Muscle of leg (tissue), 3 donors: ENCODE measurements at regions not wholly inside any gene's neighbourhood (a gene's known extent, or its start where the extent isn't known, plus 50 kb on each side); places are given as distances from the start of the nearest gene placed in this dataset.

Source experiments
- DNase-seq: peaks from one replicate; pipeline ENCODE4 v3.0.0; 2013
- H3K27ac ChIP-seq: one replicate; pipeline ENCODE4 v1.5.1; 2013; ENCODE audit warnings: mild to moderate bottlenecking, low read length, control low read depth
- H3K27me3 ChIP-seq: one replicate; pipeline ENCODE4 v1.6.1; 2013; ENCODE audit warnings: low read length; ENCODE audit not compliant: control insufficient read depth, insufficient read depth
- H3K36me3 ChIP-seq: one replicate; pipeline ENCODE4 v1.6.1; 2013; ENCODE audit warnings: low read length; ENCODE audit not compliant: control insufficient read depth, insufficient read depth
- H3K4me1 ChIP-seq: one replicate; pipeline ENCODE4 v1.6.1; 2013; ENCODE audit warnings: low read length; ENCODE audit not compliant: control insufficient read depth, insufficient read depth
- H3K4me3 ChIP-seq: one replicate; pipeline ENCODE4 v1.5.1; 2013; ENCODE audit warnings: low read length, control low read depth
- H3K9me3 ChIP-seq: replicated peaks from 2 replicates; pipeline ENCODE4 v1.6.1; 2013; ENCODE audit warnings: low read depth, low read length; ENCODE audit not compliant: control insufficient read depth
- WGBS: methylation state at CpG from one replicate; pipeline ENCODE4 v1.1.5; 2013; ENCODE audit warnings: missing lambda C conversion rate; ENCODE audit not compliant: insufficient coverage; 5-methylcytosine and 5-hydroxymethylcytosine counted together

DNA sequence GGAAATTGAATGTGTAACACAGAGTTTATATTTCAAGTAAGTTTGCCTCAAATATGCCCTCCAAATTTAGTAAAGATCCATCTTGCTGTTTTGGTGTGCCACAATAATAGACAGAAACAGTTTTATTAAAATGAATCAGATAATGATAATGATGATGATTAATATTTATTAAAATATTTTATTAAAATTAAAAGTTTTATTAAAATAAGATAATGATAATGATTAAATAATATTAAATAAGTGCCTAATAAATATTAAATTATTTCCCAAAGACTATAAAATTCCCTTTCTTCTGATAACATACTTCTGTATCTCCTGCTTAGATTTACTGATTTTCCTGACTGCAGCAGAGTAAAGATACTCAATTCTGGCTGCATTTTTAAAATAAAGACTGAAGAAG, 134.5 kb downstream of the PRDM13 start:
- Histone ChIP-seq H3K27me3 (peaks cover 4% of the 10 kb centered on the region), H3K4me1 (peaks cover 3% of the 10 kb centered on the region), H3K27ac (no peak overlapping the region), H3K36me3 (no peaks in the 10 kb centered on the region), H3K4me3 (no peak overlapping the region), H3K9me3 (no peaks in the 10 kb centered on the region)
- DNase-seq, result no peak

DNA sequence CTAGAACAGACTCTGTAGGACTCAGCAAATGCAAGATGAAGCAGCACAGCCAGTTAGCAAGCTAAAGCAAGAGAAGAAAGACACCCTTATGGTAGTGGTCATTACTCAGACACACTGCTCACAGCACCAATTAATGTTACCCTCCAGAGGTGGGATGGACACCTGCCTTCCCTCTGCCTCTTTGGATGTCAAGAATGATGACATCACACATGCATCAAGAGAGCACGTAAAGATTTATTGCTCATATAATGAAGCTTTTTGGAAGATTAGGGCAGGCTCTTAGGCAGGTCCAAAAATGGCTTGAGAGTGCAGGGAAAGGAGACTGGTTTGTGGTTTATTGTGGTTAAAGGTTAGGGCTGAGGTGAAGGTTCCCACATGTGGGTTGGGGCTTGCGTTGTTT, 137.0 kb downstream of the PRDM13 start:
- 50% methylated on average over 1 of the region's 2 CpGs for WGBS
- Histone ChIP-seq H3K36me3 (no peaks in the 10 kb centered on the region), H3K9me3 (no peaks in the 10 kb centered on the region), H3K4me1 (peaks cover 3% of the 10 kb centered on the region), H3K27me3 (peaks cover 2% of the 10 kb centered on the region), H3K27ac (no peak overlapping the region), H3K4me3 (no peak overlapping the region)
- no peak for DNase-seq

DNA sequence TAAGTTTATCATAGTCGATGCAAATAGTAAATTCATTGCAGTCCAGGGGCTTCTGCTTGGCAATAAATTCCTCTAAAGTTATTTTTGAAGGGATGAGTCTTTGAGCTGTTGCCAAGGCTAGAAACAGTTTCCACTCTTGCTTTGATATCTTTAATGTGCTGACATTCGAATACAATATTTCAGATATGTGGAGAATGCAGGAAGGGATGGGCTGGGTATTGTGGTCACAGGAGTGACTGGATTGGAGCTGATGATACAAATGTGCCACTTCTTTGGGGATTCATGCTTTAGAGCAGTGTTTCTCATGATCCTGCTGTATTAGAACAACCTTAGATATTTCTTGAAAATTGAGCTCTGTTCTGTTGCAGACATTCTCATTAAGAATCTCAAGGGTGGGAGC, 139.0 kb downstream of the PRDM13 start:
- H3K4me3 ChIP-seq, result no peak overlapping the region
- no peak overlapping the region for H3K27ac ChIP-seq
- 70% methylated on average over 2 of the region's 2 CpGs for WGBS
- H3K36me3 ChIP-seq, result no peaks in the 10 kb centered on the region
- H3K9me3 ChIP-seq, result no peaks in the 10 kb centered on the region
- DNase-seq, result no peak
- H3K27me3 ChIP-seq, result peaks cover 2% of the 10 kb centered on the region
- no peaks in the 10 kb centered on the region for H3K4me1 ChIP-seq

DNA sequence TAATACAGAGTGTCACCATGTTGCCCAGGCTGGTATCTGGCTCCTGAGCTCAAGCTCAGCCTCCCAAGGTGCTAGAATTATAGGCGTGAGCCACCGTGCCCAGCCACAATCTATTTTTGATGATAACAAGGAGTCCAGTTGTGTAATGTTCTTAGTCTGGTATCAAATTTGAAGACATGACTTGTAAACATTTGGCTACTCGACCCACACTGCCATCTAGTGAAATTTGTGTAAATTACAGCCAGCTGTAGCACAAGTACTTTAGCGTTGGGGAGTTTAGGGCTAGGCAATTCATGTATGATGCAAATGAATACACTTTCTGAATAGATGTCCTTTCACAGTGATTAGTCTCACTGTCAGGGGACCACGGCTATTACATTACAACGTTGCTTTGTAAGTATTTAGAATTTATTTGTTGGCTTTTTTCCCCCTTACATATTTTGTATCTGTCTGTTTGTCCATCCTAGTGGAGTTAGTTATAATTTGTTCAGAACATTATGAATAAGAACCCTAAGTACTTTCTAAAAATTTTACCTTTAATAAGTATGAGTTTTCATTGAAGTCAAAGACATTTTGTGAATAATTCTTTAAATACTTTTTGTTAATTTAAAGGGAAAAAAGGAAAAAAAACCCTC, 139.7 kb downstream of the PRDM13 start:
- Histone ChIP-seq H3K36me3 (no peaks in the 10 kb centered on the region), H3K4me3 (no peak overlapping the region), H3K27ac (no peak overlapping the region), H3K27me3 (peaks cover 2% of the 10 kb centered on the region), H3K4me1 (no peaks in the 10 kb centered on the region), H3K9me3 (no peaks in the 10 kb centered on the region)
- DNase-seq, result peak; percentile 74
- WGBS, result 0% methylated on average over 2 of the region's 6 CpGs

DNA sequence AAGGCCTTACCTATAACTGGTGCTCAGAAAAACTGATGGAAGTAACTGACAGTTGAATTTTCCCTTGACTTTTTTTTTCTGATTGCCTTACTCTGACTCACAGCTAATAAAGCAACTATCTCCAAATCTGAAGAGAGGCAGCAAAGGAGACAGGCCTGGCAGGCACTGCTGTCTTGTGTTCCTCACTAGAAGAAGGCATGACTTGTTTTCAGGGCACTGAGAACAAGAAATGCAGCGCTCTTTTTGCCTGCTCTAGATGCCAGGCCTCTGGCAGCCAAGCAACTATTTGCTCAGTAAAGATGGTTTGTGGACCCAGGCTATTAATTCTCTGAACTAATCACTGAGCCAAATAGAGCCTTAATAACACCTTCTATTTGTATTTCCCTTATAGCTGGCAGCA, 155.1 kb downstream of the PRDM13 start:
- no peaks in the 10 kb centered on the region for H3K9me3 ChIP-seq
- DNase-seq, result no peak
- no peak overlapping the region for H3K4me3 ChIP-seq
- H3K27ac ChIP-seq, result no peak overlapping the region
- no peaks in the 10 kb centered on the region for H3K27me3 ChIP-seq
- no peaks in the 10 kb centered on the region for H3K4me1 ChIP-seq
- no peaks in the 10 kb centered on the region for H3K36me3 ChIP-seq
- WGBS, result no CpG with 5 or more reads among the region's 1 CpG

DNA sequence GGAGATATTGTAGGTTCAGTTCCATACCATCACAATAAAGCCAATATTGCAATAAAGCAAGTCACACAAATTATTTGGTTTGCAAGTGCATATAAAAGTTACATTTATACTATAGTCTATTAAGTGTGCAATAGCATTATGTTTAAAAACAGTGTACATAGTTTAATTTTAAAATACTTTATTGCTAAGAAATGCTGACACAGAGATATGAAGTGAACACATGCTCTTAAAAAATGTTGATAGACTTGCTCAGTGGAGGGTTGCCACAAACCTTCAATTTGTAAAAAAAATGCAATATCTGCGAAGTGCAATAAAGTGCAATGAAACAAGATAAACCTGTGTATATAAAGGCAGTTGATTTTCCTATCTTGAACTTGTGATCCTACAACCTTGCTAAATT, 161.5 kb downstream of the PRDM13 start:
- Histone ChIP-seq H3K27me3 (no peaks in the 10 kb centered on the region), H3K9me3 (no peaks in the 10 kb centered on the region), H3K4me1 (no peaks in the 10 kb centered on the region), H3K27ac (no peak overlapping the region), H3K4me3 (no peak overlapping the region), H3K36me3 (no peaks in the 10 kb centered on the region)
- no CpG with 5 or more reads among the region's 1 CpG for WGBS
- DNase-seq, result no peak

DNA sequence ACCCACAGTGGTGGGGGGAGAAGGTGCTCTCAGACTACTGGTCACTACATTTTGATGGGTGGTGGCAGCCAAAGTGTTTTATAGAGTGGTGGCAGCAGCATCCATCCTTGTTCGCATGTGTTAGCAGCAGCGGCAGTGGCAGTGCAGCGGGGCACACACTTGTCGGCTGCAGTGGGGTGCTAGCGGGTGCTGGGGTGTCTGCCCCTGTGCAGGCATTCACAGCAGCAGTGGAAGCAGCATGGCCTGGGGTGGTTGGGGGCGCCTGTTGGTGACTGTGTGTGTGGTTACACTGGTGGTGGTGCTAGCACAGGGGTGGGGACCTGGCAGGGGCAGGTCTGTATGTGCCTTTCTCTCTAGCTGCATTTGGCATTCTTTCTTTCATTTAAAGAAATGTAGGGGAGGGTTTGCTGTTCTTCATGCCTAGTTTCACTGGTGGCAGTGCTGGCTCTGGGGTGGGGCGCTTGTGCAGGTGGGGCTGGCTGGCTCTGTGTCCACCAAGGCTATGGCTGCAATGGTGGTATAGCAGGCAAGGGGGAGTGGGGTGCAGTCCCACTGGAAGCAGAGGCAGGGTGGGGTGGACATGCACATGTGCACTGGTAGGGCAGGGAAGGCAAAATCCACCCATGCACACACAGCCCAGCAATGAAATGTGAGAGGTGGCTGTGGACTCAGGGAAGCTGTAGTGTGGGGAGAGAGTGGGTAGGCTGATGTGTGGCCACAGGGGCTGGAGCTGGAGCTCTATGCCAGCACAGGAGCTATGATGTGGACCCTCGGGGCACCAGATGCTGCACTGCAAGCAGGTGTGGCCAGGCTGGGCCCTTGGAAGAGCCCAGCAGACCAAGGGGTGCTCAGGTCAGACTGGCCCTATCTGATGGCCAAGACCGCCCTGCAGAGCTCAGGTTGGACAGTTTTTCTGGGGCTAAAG, 173.3 kb downstream of the PRDM13 start:
- no peak overlapping the region for H3K4me3 ChIP-seq
- no peaks in the 10 kb centered on the region for H3K9me3 ChIP-seq
- H3K4me1 ChIP-seq, result no peaks in the 10 kb centered on the region
- no peaks in the 10 kb centered on the region for H3K27me3 ChIP-seq
- no peak for DNase-seq
- no peaks in the 10 kb centered on the region for H3K36me3 ChIP-seq
- WGBS, result 83% methylated on average over 7 of the region's 9 CpGs
- H3K27ac ChIP-seq, result no peak overlapping the region

DNA sequence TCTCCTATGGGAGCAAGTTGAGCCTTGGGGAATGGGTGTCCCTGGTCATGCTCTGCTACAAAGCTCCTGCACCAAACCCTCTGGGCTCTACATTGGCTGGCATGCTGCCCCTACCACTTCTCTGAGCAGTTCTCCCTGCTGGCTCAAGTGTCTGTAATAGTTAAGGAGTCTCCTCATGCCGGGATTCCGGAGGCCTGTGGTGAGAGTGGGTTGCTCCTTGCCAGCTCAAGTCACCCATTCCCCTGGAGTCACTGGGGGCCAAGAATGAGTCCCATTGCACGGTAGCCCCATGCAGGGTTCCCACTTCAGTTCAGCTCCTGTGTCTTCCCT, 173.9 kb downstream of the PRDM13 start:
- DNase-seq, result no peak
- H3K9me3 ChIP-seq, result no peaks in the 10 kb centered on the region
- H3K4me1 ChIP-seq, result no peaks in the 10 kb centered on the region
- no peaks in the 10 kb centered on the region for H3K36me3 ChIP-seq
- no peaks in the 10 kb centered on the region for H3K27me3 ChIP-seq
- no peak overlapping the region for H3K27ac ChIP-seq
- H3K4me3 ChIP-seq, result no peak overlapping the region
- 86% methylated on average over 1 of the region's 3 CpGs for WGBS

DNA sequence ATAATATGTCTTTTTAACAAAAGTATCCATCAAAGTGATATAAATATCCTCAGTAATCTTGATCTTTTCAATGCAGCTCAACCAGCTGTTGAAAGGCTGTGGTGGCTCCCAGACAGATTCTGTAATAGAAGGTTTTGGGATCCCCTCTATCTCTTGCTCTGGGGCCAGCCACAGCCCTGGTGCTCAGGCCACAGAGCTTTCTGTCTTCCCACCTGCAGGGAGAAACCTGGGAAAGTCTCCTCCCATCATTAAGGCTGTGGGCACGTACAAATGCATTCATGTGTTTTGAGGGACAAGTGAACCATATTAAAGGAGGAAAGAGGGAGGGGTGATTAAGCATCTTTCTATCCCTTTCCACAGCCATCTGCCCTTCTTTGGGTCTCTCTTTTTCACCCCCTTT, 183.1 kb downstream of the PRDM13 start:
- H3K9me3 ChIP-seq, result no peaks in the 10 kb centered on the region
- no peak overlapping the region for H3K27ac ChIP-seq
- H3K4me1 ChIP-seq, result no peaks in the 10 kb centered on the region
- H3K27me3 ChIP-seq, result no peaks in the 10 kb centered on the region
- H3K36me3 ChIP-seq, result no peaks in the 10 kb centered on the region
- no peak for DNase-seq
- no CpG with 5 or more reads among the region's 1 CpG for WGBS
- no peak overlapping the region for H3K4me3 ChIP-seq

DNA sequence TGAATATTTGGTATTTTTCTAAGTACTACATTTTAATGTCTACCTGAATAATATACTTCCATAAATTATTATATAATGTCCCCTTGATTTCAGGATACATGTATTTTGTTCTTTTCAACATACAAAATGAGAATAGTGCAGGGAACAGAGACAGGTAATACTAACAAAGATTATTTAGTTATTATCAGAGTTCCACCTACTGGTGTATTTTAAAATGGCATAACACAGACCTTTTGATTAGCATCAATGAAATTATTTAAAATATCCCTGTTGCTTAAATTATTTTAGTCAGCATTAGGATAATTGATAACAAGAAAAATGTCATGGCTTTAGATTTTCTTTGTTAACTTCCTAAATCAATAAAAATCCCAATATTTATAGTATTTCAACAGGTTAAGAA, 184.0 kb downstream of the PRDM13 start:
- H3K4me3 ChIP-seq, result no peak overlapping the region
- H3K4me1 ChIP-seq, result no peaks in the 10 kb centered on the region
- no peaks in the 10 kb centered on the region for H3K27me3 ChIP-seq
- no peak for DNase-seq
- no peak overlapping the region for H3K27ac ChIP-seq
- no peaks in the 10 kb centered on the region for H3K9me3 ChIP-seq
- H3K36me3 ChIP-seq, result no peaks in the 10 kb centered on the region
